Parathyroid adenoma (tissue), 2 donors: ENCODE measurements at regions not wholly inside any gene's neighbourhood (a gene's known extent, or its start where the extent isn't known, plus 50 kb on each side); places are given as distances from the start of the nearest gene placed in this dataset.
A peak's percentile ranks its signal among the peaks of the same experiment; 100 is the strongest.

Experiments used
- H2AFZ ChIP-seq: fragments of 300-600 bp; sonication (generic); one replicate; pipeline ENCODE4 v1.7.0; 2017; ENCODE audit warnings: antibody characterized with exemption, mild to moderate bottlenecking
- H3K27ac ChIP-seq: fragments of 300-600 bp; sonication (generic); one replicate; pipeline ENCODE4 v1.7.0; 2017
- H3K27me3 ChIP-seq: fragments of 300-600 bp; sonication (generic); one replicate; pipeline ENCODE4 v1.7.0; 2017; ENCODE audit warnings: low read length; ENCODE audit not compliant: control insufficient read depth, insufficient read depth
- H3K36me3 ChIP-seq: fragments of 300-600 bp; sonication (generic); one replicate; pipeline ENCODE4 v1.7.0; 2017; ENCODE audit warnings: low read length; ENCODE audit not compliant: control insufficient read depth, insufficient read depth
- H3K4me1 ChIP-seq: fragments of 300-600 bp; sonication (generic); one replicate; pipeline ENCODE4 v1.7.0; 2017; ENCODE audit warnings: control low read depth
- H3K4me2 ChIP-seq: fragments of 300-600 bp; sonication (generic); one replicate; pipeline ENCODE4 v1.7.0; 2017; ENCODE audit warnings: low read length
- H3K4me3 ChIP-seq: fragments of 300-600 bp; sonication (generic); one replicate; pipeline ENCODE4 v1.7.0; 2017; ENCODE audit warnings: low read depth, low read length
- H3K79me2 ChIP-seq: fragments of 300-600 bp; sonication (generic); one replicate; pipeline ENCODE4 v1.7.0; 2017; ENCODE audit warnings: control low read depth
- H3K9ac ChIP-seq: fragments of 300-600 bp; sonication (generic); one replicate; pipeline ENCODE4 v1.7.0; 2017; ENCODE audit warnings: mild to moderate bottlenecking
- H3K9me3 ChIP-seq: fragments of 300-600 bp; sonication (generic); one replicate; pipeline ENCODE4 v1.7.0; 2017; ENCODE audit warnings: low read length; ENCODE audit not compliant: control insufficient read depth
- TF ChIP-seq, protein P1 (sequence below): fragments of 300-600 bp; sonication (generic); IDR thresholded peaks from one replicate; pipeline ENCODE4 v1.7.0; 2017; ENCODE audit warnings: antibody characterized with exemption, mild to moderate bottlenecking
- donor health status: primary hyperparathyroidism.

DNA sequence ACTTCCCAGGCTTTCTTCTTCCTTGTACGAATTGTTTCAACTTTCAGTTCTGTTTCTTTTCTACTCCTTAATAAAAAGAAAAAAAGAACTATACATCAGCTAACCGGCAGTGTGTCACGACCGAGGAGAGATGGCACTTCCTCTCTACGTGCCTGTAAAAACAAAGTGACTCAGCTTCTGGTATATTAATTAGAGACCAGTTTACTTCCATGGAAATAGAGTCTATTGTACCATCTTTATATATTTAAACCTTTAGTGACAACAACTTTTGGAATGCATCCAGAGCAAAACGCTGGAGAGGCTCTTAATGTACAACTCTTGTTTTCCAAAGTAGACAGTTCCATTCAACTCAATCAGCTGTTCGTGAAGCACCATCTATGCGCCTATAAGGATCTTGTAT lies 94.5 kb upstream of the LIFR start:
- Histone ChIP-seq H3K79me2 (no peaks in the 10 kb centered on the region), H3K9ac (no peak overlapping the region), H2AFZ (peak overlapping the region; percentile 61), H3K9me3 (no peaks in the 10 kb centered on the region), H3K27ac (no peak overlapping the region), H3K4me3 (no peak overlapping the region), H3K36me3 (no peaks in the 10 kb centered on the region), H3K27me3 (no peaks in the 10 kb centered on the region), H3K4me2 (no peak overlapping the region), H3K4me1 (no peaks in the 10 kb centered on the region)
- TF ChIP-seq, protein P1, sequence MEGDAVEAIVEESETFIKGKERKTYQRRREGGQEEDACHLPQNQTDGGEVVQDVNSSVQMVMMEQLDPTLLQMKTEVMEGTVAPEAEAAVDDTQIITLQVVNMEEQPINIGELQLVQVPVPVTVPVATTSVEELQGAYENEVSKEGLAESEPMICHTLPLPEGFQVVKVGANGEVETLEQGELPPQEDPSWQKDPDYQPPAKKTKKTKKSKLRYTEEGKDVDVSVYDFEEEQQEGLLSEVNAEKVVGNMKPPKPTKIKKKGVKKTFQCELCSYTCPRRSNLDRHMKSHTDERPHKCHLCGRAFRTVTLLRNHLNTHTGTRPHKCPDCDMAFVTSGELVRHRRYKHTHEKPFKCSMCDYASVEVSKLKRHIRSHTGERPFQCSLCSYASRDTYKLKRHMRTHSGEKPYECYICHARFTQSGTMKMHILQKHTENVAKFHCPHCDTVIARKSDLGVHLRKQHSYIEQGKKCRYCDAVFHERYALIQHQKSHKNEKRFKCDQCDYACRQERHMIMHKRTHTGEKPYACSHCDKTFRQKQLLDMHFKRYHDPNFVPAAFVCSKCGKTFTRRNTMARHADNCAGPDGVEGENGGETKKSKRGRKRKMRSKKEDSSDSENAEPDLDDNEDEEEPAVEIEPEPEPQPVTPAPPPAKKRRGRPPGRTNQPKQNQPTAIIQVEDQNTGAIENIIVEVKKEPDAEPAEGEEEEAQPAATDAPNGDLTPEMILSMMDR: no peak

DNA sequence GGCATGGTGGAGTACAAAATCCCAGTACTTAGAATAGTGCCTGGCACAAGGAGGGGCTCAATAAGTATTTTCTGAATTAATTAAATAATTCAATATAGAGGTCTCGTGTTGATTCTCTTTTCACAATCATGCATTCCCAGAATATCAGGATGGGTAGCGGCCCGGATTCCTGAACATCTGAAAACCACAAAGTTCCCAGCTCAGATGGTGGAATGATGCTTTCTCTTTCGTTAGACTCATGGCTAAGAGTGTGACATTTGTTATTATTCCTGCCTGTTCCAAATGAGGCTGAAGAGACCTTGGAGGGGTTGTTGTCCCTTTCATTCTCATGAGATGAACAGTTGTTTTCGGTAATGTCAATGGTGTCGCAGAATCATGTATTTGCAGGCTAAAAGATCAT lies 95.4 kb upstream of the LIFR start:
- TF ChIP-seq, protein P1: no peak
- Histone ChIP-seq H3K4me3 (no peak overlapping the region), H3K4me1 (no peaks in the 10 kb centered on the region), H3K9me3 (no peaks in the 10 kb centered on the region), H3K36me3 (no peaks in the 10 kb centered on the region), H3K27me3 (no peaks in the 10 kb centered on the region), H3K27ac (no peak overlapping the region), H3K9ac (no peak overlapping the region), H3K79me2 (no peaks in the 10 kb centered on the region), H3K4me2 (no peak overlapping the region), H2AFZ (no peak overlapping the region)

DNA sequence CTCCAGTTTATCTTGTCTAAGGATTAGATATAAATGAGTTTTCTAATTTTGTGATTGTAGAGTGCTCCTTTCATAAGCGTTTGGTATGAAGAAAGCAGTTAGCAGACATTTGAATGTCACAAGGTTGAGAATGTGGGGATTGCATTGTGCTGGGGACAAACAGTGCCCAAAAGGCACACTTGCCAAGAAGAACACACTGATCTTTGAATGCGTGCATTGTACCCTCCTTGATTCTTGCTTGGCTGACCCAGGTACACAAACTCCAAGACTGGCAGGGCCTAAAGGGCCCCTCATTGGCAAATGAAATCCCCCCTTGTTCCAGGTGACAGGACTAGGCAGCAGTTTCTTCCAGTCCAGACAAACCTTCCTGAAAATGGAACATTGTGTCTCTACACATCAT lies 96.9 kb upstream of the LIFR start:
- no peaks in the 10 kb centered on the region for H3K9me3 ChIP-seq
- no peaks in the 10 kb centered on the region for H3K27me3 ChIP-seq
- TF ChIP-seq, protein P1: no peak
- no peaks in the 10 kb centered on the region for H3K4me1 ChIP-seq
- H3K27ac ChIP-seq: no peak overlapping the region
- H3K79me2 ChIP-seq: no peaks in the 10 kb centered on the region
- H3K4me3 ChIP-seq: no peak overlapping the region
- H2AFZ ChIP-seq: no peak overlapping the region
- H3K9ac ChIP-seq: no peak overlapping the region
- H3K36me3 ChIP-seq: no peaks in the 10 kb centered on the region
- no peak overlapping the region for H3K4me2 ChIP-seq

DNA sequence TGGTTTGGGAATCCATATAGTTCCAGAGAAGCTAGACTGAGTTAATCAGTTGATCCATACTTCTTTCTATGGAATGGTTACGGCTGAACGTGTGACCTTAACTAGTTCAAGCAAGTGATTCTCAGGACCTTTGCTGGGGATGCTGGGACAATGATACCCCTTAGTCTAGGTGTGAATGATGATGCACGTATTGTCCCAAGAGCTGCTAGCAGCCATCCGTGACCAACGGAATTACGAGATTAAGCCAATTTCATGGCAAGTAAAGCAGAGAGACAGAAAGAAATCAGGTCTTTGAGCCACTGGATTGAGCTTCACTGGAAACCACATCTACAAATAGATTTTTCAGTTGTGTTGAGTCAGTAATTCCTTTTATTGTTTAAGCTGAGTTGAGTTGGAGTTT lies 99.2 kb upstream of the LIFR start:
- H3K36me3 ChIP-seq: no peaks in the 10 kb centered on the region
- no peak overlapping the region for H2AFZ ChIP-seq
- no peak overlapping the region for H3K4me2 ChIP-seq
- no peak overlapping the region for H3K27ac ChIP-seq
- H3K4me1 ChIP-seq: no peaks in the 10 kb centered on the region
- no peaks in the 10 kb centered on the region for H3K9me3 ChIP-seq
- no peak overlapping the region for H3K9ac ChIP-seq
- no peaks in the 10 kb centered on the region for H3K27me3 ChIP-seq
- no peak overlapping the region for H3K4me3 ChIP-seq
- TF ChIP-seq, protein P1: no peak
- no peaks in the 10 kb centered on the region for H3K79me2 ChIP-seq

DNA sequence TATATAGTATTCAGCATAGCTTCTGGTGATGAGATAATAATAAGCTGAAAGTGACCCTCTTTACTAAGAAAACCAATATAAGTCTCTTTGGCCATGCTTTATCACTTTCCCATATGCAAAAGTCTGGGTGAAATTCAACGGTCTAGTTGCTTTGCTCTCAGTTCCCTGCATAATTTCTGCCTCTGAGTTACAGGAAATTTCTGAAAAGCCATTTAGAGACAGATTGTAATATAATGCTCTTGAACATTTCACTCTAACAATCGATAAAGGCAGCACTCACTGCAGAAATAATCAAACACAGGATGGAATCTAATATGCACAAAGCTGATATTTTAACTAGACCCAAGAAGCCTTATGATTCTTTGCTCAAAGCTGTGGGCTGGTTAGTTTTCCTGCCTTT lies 100.1 kb upstream of the LIFR start:
- Histone ChIP-seq H3K27me3 (no peaks in the 10 kb centered on the region), H3K9me3 (no peaks in the 10 kb centered on the region), H3K9ac (no peak overlapping the region), H3K79me2 (no peaks in the 10 kb centered on the region), H3K4me2 (no peak overlapping the region), H2AFZ (no peak overlapping the region), H3K4me1 (no peaks in the 10 kb centered on the region), H3K36me3 (no peaks in the 10 kb centered on the region), H3K4me3 (no peak overlapping the region), H3K27ac (no peak overlapping the region)
- TF ChIP-seq, protein P1: no peak
